MM.1S (cell line): ENCODE measurements at regions not wholly inside any gene's neighbourhood (a gene's known extent, or its start where the extent isn't known, plus 50 kb on each side); places are given as distances from the start of the nearest gene placed in this dataset.

Experiments
- EZH2phosphoT487 ChIP-seq: fragments of 300-600 bp; sonication (generic); IDR thresholded peaks from 2 replicates; pipeline ENCODE4 v1.6.1; 2018; ENCODE audit warnings: antibody characterized with exemption, low read length
- TF ChIP-seq, protein P1 (sequence below): fragments of 300-600 bp; sonication (generic); IDR thresholded peaks from 2 replicates; pipeline ENCODE4 v1.5.1; 2016; ENCODE audit warnings: antibody characterized with exemption, low read length, mixed read lengths

GRCh38 chr11:95418916-95419315 is 187.9 kb upstream of the SESN3 start:
- no peak for TF ChIP-seq EZH2phosphoT487
- TF ChIP-seq, protein P1, sequence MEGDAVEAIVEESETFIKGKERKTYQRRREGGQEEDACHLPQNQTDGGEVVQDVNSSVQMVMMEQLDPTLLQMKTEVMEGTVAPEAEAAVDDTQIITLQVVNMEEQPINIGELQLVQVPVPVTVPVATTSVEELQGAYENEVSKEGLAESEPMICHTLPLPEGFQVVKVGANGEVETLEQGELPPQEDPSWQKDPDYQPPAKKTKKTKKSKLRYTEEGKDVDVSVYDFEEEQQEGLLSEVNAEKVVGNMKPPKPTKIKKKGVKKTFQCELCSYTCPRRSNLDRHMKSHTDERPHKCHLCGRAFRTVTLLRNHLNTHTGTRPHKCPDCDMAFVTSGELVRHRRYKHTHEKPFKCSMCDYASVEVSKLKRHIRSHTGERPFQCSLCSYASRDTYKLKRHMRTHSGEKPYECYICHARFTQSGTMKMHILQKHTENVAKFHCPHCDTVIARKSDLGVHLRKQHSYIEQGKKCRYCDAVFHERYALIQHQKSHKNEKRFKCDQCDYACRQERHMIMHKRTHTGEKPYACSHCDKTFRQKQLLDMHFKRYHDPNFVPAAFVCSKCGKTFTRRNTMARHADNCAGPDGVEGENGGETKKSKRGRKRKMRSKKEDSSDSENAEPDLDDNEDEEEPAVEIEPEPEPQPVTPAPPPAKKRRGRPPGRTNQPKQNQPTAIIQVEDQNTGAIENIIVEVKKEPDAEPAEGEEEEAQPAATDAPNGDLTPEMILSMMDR, result no peak
